Panc1 (cell line): ENCODE measurements at regions not wholly inside any gene's neighbourhood (a gene's known extent, or its start where the extent isn't known, plus 50 kb on each side); places are given as distances from the start of the nearest gene placed in this dataset.

ENCODE experiments used
- ATAC-seq: fragments of 200-7000 bp; cut with Tn5 transposase; 2 replicates; pipeline ENCODE4 v1.9.1; 2020; ENCODE audit warnings: mild to moderate bottlenecking, moderate library complexity
- BruUV-seq: library from RNA; stranded (reverse); fragments of 400-500 nt; replicated peaks from 2 replicates; lab custom pipeline; 2021; lab: Mats Ljungman, UMichigan
- CTCF ChIA-PET: fragments of 300-600 bp; sonication (Branson Sonifier 250); formaldehyde crosslinking; loops from one replicate; lab custom pipeline; 2022; ENCODE audit warnings: antibody characterized with exemption; lab: Charles Lee
- POLR2A ChIA-PET: fragments of 300-600 bp; sonication (Branson Sonifier 250); formaldehyde crosslinking; loops from one replicate; lab custom pipeline; 2022; ENCODE audit warnings: antibody characterized with exemption; lab: Charles Lee
- DNase-seq: peaks from one replicate; pipeline ENCODE4 v3.0.0-alpha.2; 2010; ENCODE audit warnings: low read depth, low spot score
- H3K27ac ChIP-seq: 2 replicates; pipeline ENCODE4 v1.5.1; 2011; ENCODE audit warnings: mild to moderate bottlenecking, low read length, inconsistent platforms
- H3K27me3 ChIP-seq: fragments of 200-500 bp; sonication (Bioruptor generic); 2 replicates; pipeline ENCODE4 v1.6.0; 2014; ENCODE audit warnings: low read length, inconsistent platforms; ENCODE audit not compliant: control insufficient read depth, insufficient read depth
- H3K36me3 ChIP-seq: fragments of 200-500 bp; sonication (Bioruptor generic); 2 replicates; pipeline ENCODE4 v1.5.1; 2014; ENCODE audit warnings: inconsistent platforms, mild to moderate bottlenecking, low read length, moderate library complexity; ENCODE audit not compliant: control insufficient read depth, insufficient read depth
- H3K4me1 ChIP-seq: 2 replicates; pipeline ENCODE4 v1.5.1; 2011; ENCODE audit warnings: inconsistent platforms, mild to moderate bottlenecking, low read length, moderate library complexity; ENCODE audit not compliant: control insufficient read depth, insufficient read depth
- H3K4me3 ChIP-seq, 2 experiments: 2 replicates each; pipeline ENCODE4 v1.5.1; 2011 to 2012; ENCODE audit warnings: low read depth in 2 of 2, low read length in 2 of 2, mild to moderate bottlenecking in 2 of 2, inconsistent platforms in 1 of 2, moderate library complexity in 1 of 2
- H3K9me3 ChIP-seq: fragments of 200-500 bp; sonication (Bioruptor generic); 2 replicates; pipeline ENCODE4 v1.5.1; 2014; ENCODE audit warnings: low read depth, mild to moderate bottlenecking, inconsistent platforms, low read length, moderate library complexity; ENCODE audit not compliant: control insufficient read depth, insufficient read depth
- CTCF ChIP-seq: fragments of 450-650 bp; IDR thresholded peaks from 2 replicates; pipeline ENCODE4 v1.5.1; 2017; ENCODE audit warnings: mild to moderate bottlenecking
- POLR2AphosphoS5 ChIP-seq: IDR thresholded peaks from 2 replicates; pipeline ENCODE4 v1.6.1; 2012; ENCODE audit warnings: mild to moderate bottlenecking, low read depth, low read length, moderate library complexity
- REST ChIP-seq, 2 experiments: IDR thresholded peaks; 2 replicates each; pipeline ENCODE4 v1.6.1; 2011 to 2012; ENCODE audit warnings: low read depth in 2 of 2, control low read depth in 1 of 2, low read length in 1 of 2, mild to moderate bottlenecking in 1 of 2, moderate library complexity in 1 of 2; ENCODE audit not compliant: insufficient read depth in 1 of 2
- SIN3A ChIP-seq: IDR thresholded peaks from 2 replicates; pipeline ENCODE4 v1.6.1; 2012; ENCODE audit warnings: low read depth, mild to moderate bottlenecking, low read length, moderate library complexity, borderline replicate concordance; ENCODE audit not compliant: insufficient read depth
- TCF7L2 ChIP-seq: IDR thresholded peaks from 2 replicates; pipeline ENCODE4 v1.6.1; 2011; ENCODE audit warnings: mild to moderate bottlenecking, low read depth, low read length, inconsistent platforms
- in situ Hi-C: cut with HindIII; loops from 2 replicates; pipeline ENCODE4 v1.10.0; 2016; ENCODE audit warnings: low sequenced_read_pairs, low pct_unique_long_range_greater_than_20kb
- intact Hi-C: fragments of 100-400 bp; cut with micrococcal nuclease; formaldehyde crosslinking; loops from one replicate; pipeline ENCODE4 v1.10.0; 2022; ENCODE audit not compliant: unreplicated experiment

GRCh38 chr20:23299673-23300050 is 50.9 kb upstream of the NXT1 start:
- Histone ChIP-seq H3K27me3 (no peaks in the 10 kb centered on the region; the same call in 1 of the 2 replicates), H3K36me3 (no peaks in the 10 kb centered on the region), H3K27ac (no peak overlapping the region), H3K9me3 (no peaks in the 10 kb centered on the region), H3K4me3 (no peak overlapping the region), H3K4me1 (no peaks in the 10 kb centered on the region)
- intact Hi-C loops, result no loop called here
- CTCF ChIA-PET, result no interaction called here
- ATAC-seq (no peak), DNase-seq (no peak)
- TF ChIP-seq SIN3A (no peak), CTCF (no peak), POLR2AphosphoS5 (no peak)
- POLR2A ChIA-PET, result no interaction called here
- in situ Hi-C loops, result no loop called here
- no TSS peak for BruUV-seq

GRCh38 chr20:23298926-23299672 is 51.5 kb upstream of the NXT1 start:
- Histone ChIP-seq H3K4me1 (no peaks in the 10 kb centered on the region), H3K27ac (no peak overlapping the region), H3K4me3 (no peak overlapping the region), H3K9me3 (no peaks in the 10 kb centered on the region), H3K27me3 (no peaks in the 10 kb centered on the region; the same call in 1 of the 2 replicates), H3K36me3 (no peaks in the 10 kb centered on the region)
- POLR2A ChIA-PET, result no interaction called here
- DNase-seq, result no peak
- in situ Hi-C loops, result no loop called here
- TF ChIP-seq TCF7L2 (no peak), REST (IDR thresholded peaks at IDR 0.05; ENCODE audit: insufficient read depth in 1 of 2, low read depth in 2 of 2, low read length in 1 of 2) (no peak), CTCF (no peak), POLR2AphosphoS5 (no peak), SIN3A (no peak)
- no TSS peak for BruUV-seq
- no peak for ATAC-seq
- intact Hi-C loops, result no loop called here
- CTCF ChIA-PET, result no interaction called here
